ENCODE measurements at regions not wholly inside any gene's neighbourhood (a gene's known extent, or its start where the extent isn't known, plus 50 kb on each side); places are given as distances from the start of the nearest gene placed in this dataset.
"Not testable (repeated sequence)": the region's sequence is repeated elsewhere in the genome, so short reads cannot be mapped to it uniquely, and the experiment has no call there.

DNA sequence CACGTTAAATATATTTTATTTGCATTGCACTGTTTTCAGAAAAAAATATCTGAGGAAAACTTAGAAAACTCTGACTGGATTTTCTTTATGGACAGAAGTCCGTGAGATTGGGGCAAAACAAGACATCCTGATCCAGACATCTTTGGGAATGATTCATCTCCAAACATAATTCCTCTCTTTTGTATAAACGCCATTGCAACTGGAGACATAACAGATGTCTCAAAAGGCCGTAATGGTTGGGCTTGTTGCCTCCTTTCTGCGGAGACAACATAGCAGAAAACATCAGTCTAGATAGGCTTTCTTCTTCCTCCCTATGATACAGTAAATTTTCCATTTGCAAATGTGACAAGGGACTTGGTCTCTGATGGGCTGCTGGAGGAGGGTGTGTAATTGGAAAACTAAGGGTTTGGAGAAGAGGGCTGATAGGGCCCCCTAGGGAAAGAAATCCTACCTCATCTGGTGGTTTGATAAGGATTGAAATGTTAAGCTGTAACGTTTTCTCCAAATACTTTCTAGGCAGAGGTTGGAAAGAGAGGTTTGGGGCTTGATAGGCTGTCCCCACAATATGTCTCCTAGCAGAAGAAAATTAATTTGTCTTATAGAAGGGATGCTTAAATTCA is 631.5 kb upstream of the ST8SIA4 start:
- no peak for DNase-seq (ENCODE audit: extremely low read depth, low read depth)

DNA sequence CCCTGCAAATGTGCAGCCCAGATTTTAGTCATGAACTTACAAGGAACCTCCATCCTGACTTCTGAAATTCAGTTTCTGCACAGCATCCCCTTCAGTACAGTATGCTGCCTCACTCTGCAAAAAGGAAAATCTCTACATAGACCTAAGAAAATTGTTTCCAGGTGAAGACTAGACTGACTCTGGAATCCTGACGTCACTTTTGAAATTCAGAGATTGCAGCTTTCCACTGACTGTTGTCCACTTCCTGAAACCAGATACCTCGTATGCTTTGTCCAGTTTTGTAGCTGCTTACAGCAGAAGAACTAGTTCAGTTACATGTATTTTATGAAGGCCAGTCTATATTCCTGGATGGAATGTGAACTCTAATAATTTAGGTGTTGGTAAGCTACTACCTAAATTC is 629.3 kb upstream of the ST8SIA4 start:
- DNase-seq (ENCODE audit: extremely low read depth, low read depth), result no peak

DNA sequence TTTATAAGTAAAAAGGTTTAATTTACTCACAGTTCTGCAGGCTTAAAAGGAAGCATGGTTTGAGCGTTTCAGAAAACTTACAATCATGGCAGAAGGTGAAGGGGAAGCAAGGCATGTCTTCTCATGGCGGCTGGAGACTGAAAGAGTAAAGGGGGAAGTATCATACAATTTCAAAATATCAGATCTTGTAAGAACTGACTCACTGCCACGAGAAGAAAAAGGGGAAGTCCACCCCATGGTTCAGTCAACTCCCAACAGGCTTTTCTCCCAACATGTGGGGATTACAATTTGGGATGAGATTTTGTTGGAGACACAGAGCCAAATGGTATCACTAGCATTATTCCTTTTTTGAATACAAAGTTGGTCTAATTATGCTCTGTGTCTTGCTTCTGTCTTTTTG is 627.9 kb upstream of the ST8SIA4 start:
- no peak for DNase-seq (ENCODE audit: extremely low read depth, low read depth)

DNA sequence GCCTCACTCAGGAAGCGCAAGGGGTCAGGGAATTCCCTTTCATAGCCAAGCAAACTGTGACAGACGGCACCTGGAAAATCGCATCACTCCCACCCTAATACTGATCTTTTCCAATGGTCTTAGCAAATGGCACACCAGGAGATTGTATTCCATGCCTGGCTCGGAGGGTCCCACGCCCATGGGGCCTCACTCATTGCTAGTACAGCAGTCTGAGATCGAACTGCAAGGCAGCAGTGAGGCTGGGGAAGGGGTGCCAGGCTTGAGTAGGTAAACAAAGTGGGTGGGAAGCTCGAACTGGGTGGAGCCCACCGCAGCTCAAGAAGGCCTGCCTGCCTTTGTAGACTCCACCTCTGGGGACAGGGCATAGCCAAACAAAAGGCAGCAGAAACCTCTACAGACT is 626.0 kb upstream of the ST8SIA4 start:
- DNase-seq (ENCODE audit: extremely low read depth, low read depth), result not testable (repeated sequence)

DNA sequence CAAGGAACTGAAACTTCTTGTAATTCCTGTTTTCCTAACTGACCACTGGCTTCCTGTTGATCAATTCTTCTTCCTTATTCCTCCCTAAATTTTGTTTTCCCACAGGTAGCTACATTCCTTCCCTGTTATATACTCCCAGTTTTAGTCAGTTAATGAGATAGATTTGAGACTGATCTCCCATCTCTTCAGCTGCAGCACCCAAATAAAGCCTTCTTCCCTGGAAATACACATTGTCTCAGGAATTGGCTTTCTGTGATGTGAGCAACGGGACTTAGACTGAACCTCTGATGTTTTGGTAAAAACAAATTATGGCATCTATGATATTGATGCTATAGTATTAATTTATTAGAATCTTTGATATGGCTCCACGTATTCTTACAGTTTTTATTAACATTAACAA is 617.3 kb upstream of the ST8SIA4 start:
- no peak for DNase-seq (ENCODE audit: extremely low read depth, low read depth)

DNA sequence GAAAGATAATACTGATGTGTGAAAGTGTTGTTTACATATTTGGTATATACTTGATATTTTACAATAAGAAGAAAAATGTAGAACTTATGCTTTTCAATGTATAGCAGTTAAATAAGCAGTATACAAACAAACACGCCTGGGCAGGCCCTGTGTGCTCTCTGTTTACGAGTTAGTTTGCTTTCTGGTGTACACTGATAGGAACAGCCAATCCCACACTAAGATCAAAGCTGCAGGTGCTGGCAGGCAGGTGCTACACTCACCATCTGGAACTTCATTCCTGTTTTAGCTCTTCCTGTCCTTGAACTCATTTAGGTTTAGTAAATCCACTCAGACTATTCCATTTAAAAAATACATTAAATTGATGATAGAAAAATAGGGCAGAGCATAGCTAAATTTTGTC is 614.7 kb upstream of the ST8SIA4 start:
- no peak for DNase-seq (ENCODE audit: extremely low read depth, low read depth)

DNA sequence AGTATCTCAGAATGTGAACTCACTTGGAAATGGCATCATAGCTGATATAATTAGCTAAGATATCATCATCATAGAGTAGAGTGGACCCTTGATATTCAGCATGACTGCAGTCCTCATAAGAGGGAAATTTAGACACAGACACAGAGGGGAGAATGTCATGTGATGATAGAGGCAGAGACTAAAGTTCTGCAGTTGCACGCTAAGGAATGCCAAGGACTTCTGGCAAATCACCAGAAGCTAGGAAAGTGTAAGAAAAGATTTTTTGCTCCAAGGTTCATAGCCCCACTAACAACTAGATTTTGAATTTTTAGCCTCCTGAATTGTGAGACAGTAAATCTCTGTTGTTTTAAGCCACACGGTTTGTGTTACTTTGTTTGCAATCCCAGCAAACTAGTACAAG is 612.6 kb upstream of the ST8SIA4 start:
- DNase-seq (ENCODE audit: extremely low read depth, low read depth), result no peak

DNA sequence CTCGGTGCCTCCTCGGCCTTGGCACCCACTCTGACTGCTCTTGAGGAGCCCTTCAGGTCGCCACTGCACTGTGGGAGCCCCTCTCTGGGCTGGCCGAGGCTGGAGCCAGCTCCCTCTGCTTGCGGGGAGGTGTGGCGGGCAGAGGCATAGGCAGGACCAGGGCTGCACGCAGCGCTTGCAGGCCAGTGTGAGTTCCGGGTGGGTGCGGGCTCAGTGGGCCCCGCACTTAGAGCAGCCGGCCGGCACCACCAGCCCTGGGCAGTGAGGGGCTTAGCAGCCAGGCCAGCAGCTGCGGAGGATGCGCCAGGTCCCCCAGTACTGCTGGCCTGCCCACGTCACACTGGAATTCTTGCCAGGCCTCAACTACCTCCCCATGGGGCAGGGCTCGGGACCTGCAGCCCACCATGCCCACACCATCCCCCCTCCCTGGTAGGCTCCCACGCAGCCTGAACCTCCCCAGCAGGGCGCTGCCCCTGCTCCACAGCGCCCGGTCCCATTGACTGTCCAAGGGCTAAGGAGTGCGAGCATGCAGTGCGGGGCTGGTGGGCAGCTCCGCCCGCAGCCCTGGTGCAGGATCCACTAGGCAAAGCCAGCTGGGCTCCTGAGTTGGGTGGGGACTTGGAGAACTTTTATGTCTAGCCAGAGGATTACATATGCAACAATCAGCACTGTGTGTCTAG is 602.9 kb upstream of the ST8SIA4 start:
- DNase-seq (ENCODE audit: extremely low read depth, low read depth), result no peak

DNA sequence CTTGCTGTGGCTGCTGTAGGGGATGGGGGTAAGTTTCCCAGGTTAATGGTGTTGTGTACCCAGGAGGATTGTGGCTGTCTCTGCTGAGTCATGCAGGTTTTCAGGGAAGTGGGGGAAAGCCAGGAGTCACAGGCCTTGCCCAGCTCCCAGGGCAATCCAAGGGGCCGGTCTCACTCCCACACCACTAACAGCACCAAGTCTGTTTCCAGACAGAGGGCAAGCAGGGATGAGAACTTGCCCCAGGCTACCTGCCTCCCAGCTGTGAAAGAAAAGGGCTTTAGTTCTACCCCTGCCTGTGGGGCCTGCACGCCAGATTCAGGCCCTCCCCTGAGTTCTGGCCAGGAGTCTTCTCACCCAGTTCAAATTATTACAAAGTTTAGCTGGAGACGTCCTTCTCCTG is 579.8 kb upstream of the ST8SIA4 start:
- no peak for DNase-seq (ENCODE audit: extremely low read depth, low read depth)

DNA sequence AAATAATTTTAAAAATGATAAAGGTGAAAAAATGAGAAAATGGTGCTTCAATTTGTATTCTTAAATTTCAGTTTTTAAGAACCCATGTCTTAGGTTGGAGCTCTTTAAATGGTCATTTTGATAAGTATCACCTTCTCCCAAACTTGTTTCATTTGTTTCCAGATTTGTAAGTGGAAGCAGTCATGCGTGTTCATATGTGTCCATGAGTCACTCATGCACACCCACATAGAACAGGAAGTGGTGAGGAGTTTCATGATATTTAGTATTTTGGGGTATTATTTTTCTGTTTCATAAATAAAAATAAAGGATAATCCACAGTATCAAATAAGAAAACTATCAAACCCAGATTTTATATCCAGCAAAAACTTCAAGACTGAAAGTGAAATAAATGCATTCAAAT is 570.4 kb upstream of the ST8SIA4 start:
- DNase-seq (ENCODE audit: extremely low read depth, low read depth), result no peak

DNA sequence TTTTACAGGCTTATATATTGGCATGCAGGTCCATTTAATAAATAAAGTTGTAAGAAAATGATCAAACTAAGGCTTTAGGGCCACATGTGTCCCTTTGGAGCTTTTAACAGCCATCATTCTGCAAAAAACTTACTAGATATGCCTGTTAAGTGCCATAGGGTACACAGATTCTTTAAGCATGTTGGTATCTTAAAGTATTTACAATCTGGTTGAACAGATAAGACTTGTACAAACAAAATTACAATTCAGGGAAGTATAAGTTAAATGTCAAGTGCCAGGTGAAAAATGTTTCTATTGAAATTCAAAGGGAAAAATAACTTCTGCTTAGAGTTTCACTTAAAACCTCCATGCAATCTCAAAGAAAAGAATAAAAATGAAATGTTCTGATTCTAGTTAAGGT is 558.4 kb upstream of the ST8SIA4 start:
- no peak for DNase-seq (ENCODE audit: extremely low read depth, low read depth)

DNA sequence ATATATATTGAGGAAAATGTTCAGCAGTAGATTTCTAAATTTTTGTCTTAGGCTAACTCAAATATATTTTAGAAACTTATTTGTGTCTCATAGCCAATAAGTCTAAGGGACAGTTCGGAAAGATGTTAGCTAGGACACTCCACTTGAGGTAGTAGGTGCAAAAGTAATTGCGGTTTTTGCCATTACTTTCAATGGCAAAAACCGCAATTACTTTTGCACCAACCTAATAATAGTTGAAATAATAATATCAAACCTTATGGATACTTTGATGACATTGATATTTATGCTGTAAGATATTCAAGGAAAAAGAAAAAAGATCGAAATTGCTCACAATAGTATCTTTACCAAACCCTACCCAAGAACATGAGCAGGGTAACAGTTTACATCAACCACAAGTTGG is 555.5 kb upstream of the ST8SIA4 start:
- no peak for DNase-seq (ENCODE audit: extremely low read depth, low read depth)

DNA sequence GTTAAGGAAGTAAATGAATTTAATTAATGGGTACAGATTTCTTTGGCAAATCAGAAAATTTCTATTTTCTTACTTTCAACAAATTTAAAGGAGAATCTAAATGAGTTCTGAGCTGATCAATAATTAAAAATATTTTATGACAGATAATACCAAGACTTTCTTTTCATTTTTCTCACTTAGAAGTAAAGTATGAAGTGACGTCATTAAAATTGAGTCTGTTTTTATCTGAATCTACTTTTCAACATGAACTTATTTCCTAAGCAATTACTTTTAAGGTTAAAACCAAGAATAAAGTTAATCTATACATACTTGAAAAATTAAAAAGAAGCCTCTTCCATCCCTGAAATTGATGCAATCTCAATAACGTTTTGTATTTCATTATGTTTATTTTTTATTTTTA is 552.8 kb upstream of the ST8SIA4 start:
- DNase-seq (ENCODE audit: extremely low read depth, low read depth), result no peak

DNA sequence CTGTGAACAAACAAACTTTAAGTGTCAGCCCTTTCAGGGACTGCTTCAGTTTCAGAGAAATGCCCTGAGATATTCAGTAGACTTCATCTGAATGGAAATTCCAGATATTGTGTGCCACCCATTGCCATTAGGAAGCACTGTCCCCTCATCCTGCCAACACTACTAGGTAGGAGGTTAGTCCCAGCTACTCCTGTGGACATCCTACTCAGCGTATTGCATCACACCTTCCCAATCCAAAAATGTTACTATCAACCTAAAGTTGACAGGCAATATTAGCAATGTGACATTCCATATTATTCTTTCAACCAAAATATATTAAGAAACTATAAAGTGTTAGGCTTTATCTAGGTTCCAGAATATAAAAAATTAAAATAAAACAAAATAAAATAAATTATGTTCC is 552.0 kb upstream of the ST8SIA4 start:
- no peak for DNase-seq (ENCODE audit: extremely low read depth, low read depth)

DNA sequence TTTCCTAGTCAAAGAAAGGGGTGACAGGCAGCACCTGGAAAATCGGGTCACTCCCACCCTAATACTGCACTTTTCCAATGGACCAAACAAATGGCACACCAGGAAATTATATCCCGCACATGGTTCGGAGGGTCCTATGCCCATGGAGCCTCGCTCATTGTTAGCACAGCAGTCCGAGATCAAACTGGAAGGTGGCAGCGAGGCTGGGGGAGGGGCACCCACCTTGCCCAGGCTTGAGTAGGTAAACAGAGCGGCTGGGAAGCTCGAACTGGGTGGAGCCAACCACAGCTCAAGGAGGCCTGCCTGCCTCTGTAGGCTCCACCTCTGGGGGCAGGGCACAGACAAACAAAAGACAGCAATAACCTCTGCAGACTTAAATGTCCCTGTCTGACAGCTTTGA is 539.2 kb upstream of the ST8SIA4 start:
- DNase-seq (ENCODE audit: extremely low read depth, low read depth), result not testable (repeated sequence)

DNA sequence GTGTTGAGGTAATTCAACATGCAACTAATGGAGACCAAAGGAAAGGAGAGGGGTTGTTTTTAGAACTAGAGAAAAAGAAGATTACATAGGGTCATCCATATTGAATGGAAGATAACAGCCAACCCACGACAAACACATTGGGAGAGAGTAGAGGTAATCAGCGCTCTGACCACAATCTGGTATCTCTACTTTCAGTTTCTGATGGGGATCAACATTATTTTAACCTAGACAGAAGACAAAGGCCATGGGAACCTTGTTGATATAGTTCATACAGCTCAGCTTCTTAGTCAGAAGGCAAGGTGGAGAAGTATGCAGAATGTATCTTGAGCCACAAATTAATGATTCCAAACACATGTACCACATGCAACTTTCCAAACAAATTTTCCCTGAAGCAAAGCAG is 537.1 kb upstream of the ST8SIA4 start:
- DNase-seq (ENCODE audit: extremely low read depth, low read depth), result no peak

DNA sequence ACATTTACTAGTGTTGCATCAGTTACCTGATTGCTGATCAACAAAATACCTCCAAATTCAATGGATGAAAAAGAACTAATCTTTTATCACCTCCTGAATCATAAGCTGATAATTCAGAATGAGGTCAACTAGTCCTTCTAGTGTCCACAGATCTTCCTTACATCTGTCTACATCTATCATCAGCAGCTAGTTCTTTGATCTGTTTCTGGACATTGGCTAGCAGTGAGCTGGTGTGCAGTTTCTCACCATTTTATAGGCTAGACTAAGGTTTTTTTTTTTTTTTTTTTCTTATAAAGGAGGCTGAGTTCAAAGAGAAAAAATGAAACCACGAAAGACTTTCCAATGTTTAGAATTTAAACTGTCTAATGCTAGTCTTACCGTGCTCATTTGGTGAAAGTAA is 534.3 kb upstream of the ST8SIA4 start:
- DNase-seq (ENCODE audit: extremely low read depth, low read depth), result no peak

DNA sequence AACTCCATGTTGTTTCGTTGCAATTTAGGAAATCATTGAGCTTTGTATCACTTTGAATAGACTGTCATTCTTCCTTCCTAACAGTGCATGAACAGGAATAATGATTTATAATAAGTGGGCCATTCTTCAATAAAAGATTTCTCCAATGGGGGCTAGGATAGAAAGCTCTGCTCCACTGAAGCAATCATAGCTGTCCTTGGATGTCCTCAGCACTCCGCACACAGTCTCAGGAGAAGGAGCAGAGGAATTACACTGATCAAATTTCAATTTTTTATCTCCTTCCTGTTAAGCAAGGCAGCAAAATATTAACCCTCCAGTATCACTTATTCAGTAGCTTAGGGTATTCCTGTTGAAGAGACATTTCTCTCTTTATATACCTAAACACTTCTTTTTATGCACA is 532.7 kb upstream of the ST8SIA4 start:
- DNase-seq (ENCODE audit: extremely low read depth, low read depth), result no peak

DNA sequence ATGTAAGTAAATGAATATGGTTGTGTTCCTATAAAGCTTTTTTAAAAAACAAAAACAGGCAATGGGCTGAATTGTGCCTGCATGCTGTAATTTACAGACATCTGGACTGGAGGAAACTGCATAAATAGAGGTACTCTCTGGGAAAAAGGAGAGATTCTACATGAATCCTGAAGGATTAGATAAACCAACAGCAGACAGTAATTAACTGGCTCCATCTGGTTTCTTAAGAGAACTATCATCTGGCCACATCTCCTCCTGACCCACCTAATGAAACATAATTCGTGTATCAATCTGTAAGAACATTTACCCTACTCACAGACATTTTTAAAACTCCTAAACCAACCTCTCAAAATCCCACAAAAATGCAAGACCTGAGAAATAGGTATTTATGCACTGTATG is 528.1 kb upstream of the ST8SIA4 start:
- no peak for DNase-seq (ENCODE audit: extremely low read depth, low read depth)

DNA sequence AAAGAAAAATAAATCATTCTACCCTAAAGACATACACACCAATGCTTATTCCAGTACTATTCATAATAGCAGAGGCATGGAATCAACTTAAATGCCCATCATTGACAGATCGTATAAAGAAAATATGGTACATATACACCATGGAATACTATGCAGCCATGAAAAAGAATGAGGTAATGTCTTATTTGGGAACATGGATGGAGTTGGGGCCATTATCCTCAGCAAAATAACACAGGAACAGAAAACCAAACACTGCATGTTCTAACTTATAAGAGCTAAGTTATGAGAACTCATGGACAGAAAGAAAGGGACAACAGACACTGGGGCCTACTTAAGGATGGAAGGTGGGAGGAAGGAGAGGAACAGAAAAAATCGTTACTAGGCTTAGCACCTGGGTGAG is 527.5 kb upstream of the ST8SIA4 start:
- DNase-seq (ENCODE audit: extremely low read depth, low read depth), result no peak

DNA sequence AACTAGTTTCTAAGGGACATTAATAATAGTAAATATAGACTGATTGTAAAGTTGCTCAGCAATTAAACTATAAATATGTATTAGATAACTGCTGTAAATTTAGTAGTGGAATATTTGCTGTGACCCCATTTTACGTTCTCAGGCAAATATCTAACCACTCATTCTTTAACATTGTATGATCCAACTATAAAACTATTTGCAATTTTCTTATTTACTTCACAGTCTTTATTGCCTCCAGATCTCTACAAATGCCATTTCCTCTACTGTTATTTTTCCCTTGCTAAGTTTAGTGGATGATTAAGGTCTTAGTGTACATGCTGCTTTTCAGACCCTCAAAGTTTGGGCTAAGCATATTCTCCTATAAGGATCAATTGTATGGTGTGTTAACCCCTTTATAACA is 526.2 kb upstream of the ST8SIA4 start:
- DNase-seq (ENCODE audit: extremely low read depth, low read depth), result no peak

DNA sequence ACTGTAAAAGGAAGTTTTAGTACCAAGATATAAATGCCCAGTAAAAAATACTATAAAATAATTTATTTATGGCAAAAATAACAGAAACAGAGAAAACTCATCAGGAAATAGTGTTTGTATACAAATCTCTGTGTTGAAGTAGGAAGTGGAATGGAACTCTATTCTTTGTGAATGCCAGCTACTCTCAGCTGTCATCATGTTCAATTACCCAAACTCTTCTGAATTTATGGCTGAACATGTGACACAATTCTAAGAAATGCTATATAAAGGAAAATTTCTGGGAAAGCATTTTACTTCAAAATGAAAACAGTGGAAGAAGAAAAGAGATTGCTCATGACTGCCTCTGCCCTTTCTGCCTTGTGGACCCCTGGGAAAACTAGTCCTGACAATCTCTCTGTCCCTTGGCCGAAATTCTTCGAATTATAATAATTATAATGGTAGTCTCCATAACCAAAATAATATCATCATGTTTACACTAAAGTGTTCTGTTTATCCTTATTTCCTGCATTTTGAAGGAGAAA is 522.3 kb upstream of the ST8SIA4 start:
- DNase-seq (ENCODE audit: extremely low read depth, low read depth), result no peak
